H9 (cell line): ENCODE measurements at regions not wholly inside any gene's neighbourhood (a gene's known extent, or its start where the extent isn't known, plus 50 kb on each side); places are given as distances from the start of the nearest gene placed in this dataset.

Experiments used
- DNase-seq: peaks from one replicate; pipeline ENCODE4 v3.0.0-alpha.2; 2017
- H2AFZ ChIP-seq: one replicate; pipeline ENCODE4 v1.6.1; 2013; ENCODE audit warnings: mild to moderate bottlenecking, low read length, control low read depth, moderate library complexity
- H2AK5ac ChIP-seq: 2 replicates; pipeline ENCODE4 v1.6.1; 2013; ENCODE audit warnings: low read length, control low read depth, mixed read lengths; ENCODE audit not compliant: insufficient read length
- H2BK120ac ChIP-seq: one replicate; pipeline ENCODE4 v1.6.1; 2013; ENCODE audit warnings: low read depth, mild to moderate bottlenecking, low read length, control low read depth, inconsistent platforms; ENCODE audit not compliant: poor library complexity, severe bottlenecking
- H2BK12ac ChIP-seq: 2 replicates; pipeline ENCODE4 v1.6.1; 2013; ENCODE audit warnings: low read length, control low read depth, mixed read lengths, low read depth; ENCODE audit not compliant: insufficient read length
- H2BK15ac ChIP-seq: 2 replicates; pipeline ENCODE4 v1.6.1; 2013; ENCODE audit warnings: low read depth, low read length, control low read depth
- H2BK20ac ChIP-seq: one replicate; pipeline ENCODE4 v1.6.1; 2013; ENCODE audit warnings: low read depth, mild to moderate bottlenecking, low read length, control low read depth, inconsistent platforms; ENCODE audit not compliant: poor library complexity, severe bottlenecking
- H2BK5ac ChIP-seq: 2 replicates; pipeline ENCODE4 v1.6.1; 2013; ENCODE audit warnings: low read length, control low read depth, mixed read lengths; ENCODE audit not compliant: insufficient read length
- H3K14ac ChIP-seq: 2 replicates; pipeline ENCODE4 v1.6.1; 2013; ENCODE audit warnings: low read length, control low read depth; ENCODE audit not compliant: insufficient read depth
- H3K18ac ChIP-seq: 2 replicates; pipeline ENCODE4 v1.6.1; 2013; ENCODE audit warnings: low read depth, mild to moderate bottlenecking, mixed read lengths, low read length, control low read depth; ENCODE audit not compliant: insufficient read length
- H3K23ac ChIP-seq: 2 replicates; pipeline ENCODE4 v1.6.1; 2013; ENCODE audit warnings: low read length, control low read depth, mixed read lengths, low read depth; ENCODE audit not compliant: insufficient read length
- H3K23me2 ChIP-seq: 2 replicates; pipeline ENCODE4 v1.6.1; 2013; ENCODE audit warnings: low read depth, mild to moderate bottlenecking, mixed read lengths, low read length, control low read depth; ENCODE audit not compliant: insufficient read length, poor library complexity, severe bottlenecking
- H3K27ac ChIP-seq: 2 replicates; pipeline ENCODE4 v1.5.1; 2013; ENCODE audit warnings: low read length, control low read depth, mixed read lengths, low read depth; ENCODE audit not compliant: insufficient read length
- H3K27me3 ChIP-seq: 2 replicates; pipeline ENCODE4 v1.6.1; 2013; ENCODE audit warnings: low read length, control low read depth, inconsistent platforms; ENCODE audit not compliant: insufficient read depth
- H3K4ac ChIP-seq: 2 replicates; pipeline ENCODE4 v1.6.1; 2013; ENCODE audit warnings: low read depth, mild to moderate bottlenecking, control low read depth, inconsistent platforms, low read length, moderate library complexity
- H3K4me1 ChIP-seq: 2 replicates; pipeline ENCODE4 v1.6.1; 2013; ENCODE audit warnings: low read length, control low read depth, inconsistent platforms; ENCODE audit not compliant: insufficient read depth
- H3K4me2 ChIP-seq: 2 replicates; pipeline ENCODE4 v1.6.1; 2013; ENCODE audit warnings: low read length, control low read depth, mixed read lengths; ENCODE audit not compliant: insufficient read length, insufficient read depth
- H3K56ac ChIP-seq: 2 replicates; pipeline ENCODE4 v1.6.1; 2013; ENCODE audit warnings: low read depth, mild to moderate bottlenecking, mixed read lengths, low read length, control low read depth; ENCODE audit not compliant: insufficient read length
- H3K79me1 ChIP-seq: 2 replicates; pipeline ENCODE4 v1.6.1; 2013; ENCODE audit warnings: low read depth, mild to moderate bottlenecking, moderate library complexity, low read length, control low read depth, inconsistent platforms; ENCODE audit not compliant: insufficient read depth, poor library complexity, severe bottlenecking
- H3K79me2 ChIP-seq: 2 replicates; pipeline ENCODE4 v1.6.1; 2013; ENCODE audit warnings: low read length, control low read depth, inconsistent platforms; ENCODE audit not compliant: insufficient read depth
- H3K9ac ChIP-seq: 2 replicates; pipeline ENCODE4 v1.6.1; 2013; ENCODE audit warnings: low read length, control low read depth, mixed read lengths; ENCODE audit not compliant: insufficient read length; ENCODE audit errors: extremely low read depth
- H3K9me3 ChIP-seq: one replicate; pipeline ENCODE4 v1.6.1; 2013; ENCODE audit warnings: low read depth, low read length, inconsistent platforms; ENCODE audit not compliant: control insufficient read depth
- H3T11ph ChIP-seq: one replicate; pipeline ENCODE4 v1.6.1; 2013; ENCODE audit warnings: mild to moderate bottlenecking, low read length, control low read depth, inconsistent platforms
- H4K20me1 ChIP-seq: one replicate; pipeline ENCODE4 v1.6.1; 2013; ENCODE audit not compliant: control insufficient read depth, insufficient read length, insufficient read depth
- H4K5ac ChIP-seq: 2 replicates; pipeline ENCODE4 v1.6.1; 2013; ENCODE audit warnings: low read depth, mild to moderate bottlenecking, mixed read lengths, low read length, control low read depth; ENCODE audit not compliant: insufficient read length
- H4K8ac ChIP-seq: replicated peaks from 2 replicates; pipeline ENCODE4 v1.6.1; 2013; ENCODE audit warnings: low read length, control low read depth, mixed read lengths, low read depth; ENCODE audit not compliant: insufficient read length
- H4K91ac ChIP-seq: 2 replicates; pipeline ENCODE4 v1.6.1; 2013; ENCODE audit warnings: low read depth, mild to moderate bottlenecking, moderate library complexity, mixed read lengths, low read length, control low read depth; ENCODE audit not compliant: insufficient read length
- H3K27ac Mint-ChIP-seq, 3 experiments: 2 replicates in 2 of 3; 3 replicates in 1 of 3; pipeline ENCODE4 v1.8.0; 2020 to 2021; ENCODE audit warnings: mixed read lengths in 3 of 3, mild to moderate bottlenecking in 1 of 3, moderate library complexity in 1 of 3
- H3K27me3 Mint-ChIP-seq: 2 replicates; pipeline ENCODE4 v1.8.0; 2021; ENCODE audit warnings: low read depth, mild to moderate bottlenecking, moderate library complexity, mixed read lengths
- H3K36me3 Mint-ChIP-seq, 3 experiments: 2 replicates in 2 of 3; 3 replicates in 1 of 3; pipeline ENCODE4 v1.8.0; 2020 to 2021; ENCODE audit warnings: low read depth in 3 of 3, mixed read lengths in 3 of 3; ENCODE audit not compliant: insufficient read depth in 1 of 3
- H3K4me1 Mint-ChIP-seq, 2 experiments: 2 replicates each; pipeline ENCODE4 v1.8.0; 2020; ENCODE audit warnings: mixed read lengths in 2 of 2
- H3K4me3 Mint-ChIP-seq, 2 experiments: 2 replicates in 1 of 2; 3 replicates in 1 of 2; pipeline ENCODE4 v1.8.0; 2020 to 2021; ENCODE audit warnings: mild to moderate bottlenecking in 2 of 2, mixed read lengths in 2 of 2, moderate library complexity in 1 of 2
- H3K9me3 Mint-ChIP-seq, 2 experiments: 2 replicates in 1 of 2; 3 replicates in 1 of 2; pipeline ENCODE4 v1.8.0; 2020; ENCODE audit warnings: mild to moderate bottlenecking in 2 of 2, mixed read lengths in 2 of 2, moderate library complexity in 1 of 2
- WGBS: extraction: QIAGEN DNeasy Blood & Tissue Kit; methylation state at CpG from one replicate; pipeline ENCODE4 v1.1.7; 2013; ENCODE audit warnings: missing lambda C conversion rate, low lambda C conversion rate, mixed read lengths; ENCODE audit not compliant: insufficient read length; ENCODE audit errors: extremely low coverage; 5-methylcytosine and 5-hydroxymethylcytosine counted together
- TF ChIP-seq, protein P1 (sequence below): fragments of 200-600 bp; sonication (generic); conservative IDR thresholded peaks from 3 replicates; pipeline ENCODE4 v1.8.0; 2021; ENCODE audit warnings: antibody characterized with exemption, mild to moderate bottlenecking

GRCh38 chr3:34067536-34068051 is 269.2 kb downstream of the PDCD6IP start:
- no peak overlapping the region for H4K5ac ChIP-seq
- no CpG with 5 or more reads among the region's 5 CpGs for WGBS
- peaks cover 5% of the 10 kb centered on the region for H3K27me3 Mint-ChIP-seq

More at GRCh38 chr3:34067536-34068051, 269.2 kb downstream of the PDCD6IP start:
- no peak overlapping the region for H2BK120ac ChIP-seq
- no peak overlapping the region for H2BK12ac ChIP-seq
- H3K79me1 ChIP-seq, result no peaks in the 10 kb centered on the region
- no peaks in the 10 kb centered on the region for H3K79me2 ChIP-seq
- no peak overlapping the region for H2AK5ac ChIP-seq
- H2BK5ac ChIP-seq, result no peak overlapping the region
- no peak overlapping the region for H3T11ph ChIP-seq
- H2AFZ ChIP-seq, result no peak overlapping the region
- H4K20me1 ChIP-seq, result no peaks in the 10 kb centered on the region
- peaks cover 9 to 11% of the 10 kb centered on the region in 2 experiments for H3K4me1 Mint-ChIP-seq
- no peaks in the 10 kb centered on the region for H3K23me2 ChIP-seq
- no peak overlapping the region for H3K14ac ChIP-seq
- H3K36me3 Mint-ChIP-seq, result no peaks in the 10 kb centered on the region
- H3K9me3 Mint-ChIP-seq, result no peaks in the 10 kb centered on the region
- H3K4ac ChIP-seq, result no peak overlapping the region
- peaks cover 5% of the 10 kb centered on the region; the same call in 1 of the 2 replicates for H3K4me1 ChIP-seq
- H3K27ac ChIP-seq, result no peak overlapping the region
- no peak overlapping the region for H2BK20ac ChIP-seq
- DNase-seq, result no peak
- TF ChIP-seq, protein P1, sequence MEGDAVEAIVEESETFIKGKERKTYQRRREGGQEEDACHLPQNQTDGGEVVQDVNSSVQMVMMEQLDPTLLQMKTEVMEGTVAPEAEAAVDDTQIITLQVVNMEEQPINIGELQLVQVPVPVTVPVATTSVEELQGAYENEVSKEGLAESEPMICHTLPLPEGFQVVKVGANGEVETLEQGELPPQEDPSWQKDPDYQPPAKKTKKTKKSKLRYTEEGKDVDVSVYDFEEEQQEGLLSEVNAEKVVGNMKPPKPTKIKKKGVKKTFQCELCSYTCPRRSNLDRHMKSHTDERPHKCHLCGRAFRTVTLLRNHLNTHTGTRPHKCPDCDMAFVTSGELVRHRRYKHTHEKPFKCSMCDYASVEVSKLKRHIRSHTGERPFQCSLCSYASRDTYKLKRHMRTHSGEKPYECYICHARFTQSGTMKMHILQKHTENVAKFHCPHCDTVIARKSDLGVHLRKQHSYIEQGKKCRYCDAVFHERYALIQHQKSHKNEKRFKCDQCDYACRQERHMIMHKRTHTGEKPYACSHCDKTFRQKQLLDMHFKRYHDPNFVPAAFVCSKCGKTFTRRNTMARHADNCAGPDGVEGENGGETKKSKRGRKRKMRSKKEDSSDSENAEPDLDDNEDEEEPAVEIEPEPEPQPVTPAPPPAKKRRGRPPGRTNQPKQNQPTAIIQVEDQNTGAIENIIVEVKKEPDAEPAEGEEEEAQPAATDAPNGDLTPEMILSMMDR, result no peak
- peak overlapping the region; percentile 70 for H3K18ac ChIP-seq
- no peak overlapping the region for H3K56ac ChIP-seq
- H3K4me3 Mint-ChIP-seq, result no peak overlapping the region
- no peak overlapping the region for H2BK15ac ChIP-seq
- H3K4me2 ChIP-seq, result no peak overlapping the region
- no peak overlapping the region for H3K23ac ChIP-seq
- no peak overlapping the region for H4K8ac ChIP-seq
- no peak overlapping the region for H4K91ac ChIP-seq
- no peaks in the 10 kb centered on the region for H3K27me3 ChIP-seq
- no peak overlapping the region for H3K27ac Mint-ChIP-seq
- no peaks in the 10 kb centered on the region for H3K9me3 ChIP-seq
- no peak overlapping the region for H3K9ac ChIP-seq
